NCI-H2081 treated with DMSO at 0.1 percent for 48 hours (cell line): ENCODE measurements at regions not wholly inside any gene's neighbourhood (a gene's known extent, or its start where the extent isn't known, plus 50 kb on each side); places are given as distances from the start of the nearest gene placed in this dataset.
"Not testable (repeated sequence)": the region's sequence is repeated elsewhere in the genome, so short reads cannot be mapped to it uniquely, and the experiment has no call there.

ENCODE experiments used
- DNase-seq: peaks from one replicate; lab custom pipeline; 2025; lab: John Stamatoyannopoulos, UW

DNA sequence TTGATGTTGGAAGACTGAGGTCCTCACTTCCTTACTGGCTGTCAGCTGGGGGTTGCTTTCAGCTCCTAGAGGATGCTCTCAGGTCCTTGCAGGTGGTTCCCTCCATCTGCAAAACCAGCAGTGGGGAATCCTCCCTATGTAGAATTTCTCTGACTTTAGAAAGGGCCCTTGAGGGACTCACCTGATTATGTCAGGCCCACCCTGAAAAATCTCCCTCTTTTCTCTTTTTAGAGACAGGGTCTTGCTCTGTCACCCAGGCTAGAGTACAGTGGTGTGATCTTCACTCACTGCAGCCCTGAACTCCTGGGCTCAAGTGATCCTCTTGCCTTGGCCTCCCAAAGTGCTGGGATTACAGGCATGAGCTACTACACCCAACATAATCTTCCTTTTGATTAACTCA, 102.9 kb upstream of the MCHR2 start:
- DNase-seq = no peak

DNA sequence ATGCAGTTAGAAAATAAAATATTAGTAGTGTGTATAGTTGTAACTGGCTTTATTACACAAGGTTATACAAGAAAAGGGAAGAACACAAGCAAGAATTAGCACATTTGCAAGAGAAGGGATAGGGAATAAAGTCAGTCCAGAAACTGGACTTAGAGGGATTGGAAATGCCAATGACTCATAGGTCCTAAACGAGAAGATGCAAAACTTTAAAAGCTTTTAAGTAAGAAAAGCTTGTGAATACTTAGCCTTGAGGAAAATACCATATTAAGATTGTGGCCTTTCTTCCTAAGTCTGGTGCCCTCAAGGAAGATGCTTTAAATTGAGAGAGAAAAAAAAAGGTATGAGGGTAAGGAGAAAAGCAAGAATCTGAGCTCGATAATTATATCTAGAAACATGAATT, 102.3 kb upstream of the MCHR2 start:
- DNase-seq = no peak

GRCh38 chr6:100093405-100093804, 99.4 kb upstream of the MCHR2 start:
- DNase-seq = no peak

DNA sequence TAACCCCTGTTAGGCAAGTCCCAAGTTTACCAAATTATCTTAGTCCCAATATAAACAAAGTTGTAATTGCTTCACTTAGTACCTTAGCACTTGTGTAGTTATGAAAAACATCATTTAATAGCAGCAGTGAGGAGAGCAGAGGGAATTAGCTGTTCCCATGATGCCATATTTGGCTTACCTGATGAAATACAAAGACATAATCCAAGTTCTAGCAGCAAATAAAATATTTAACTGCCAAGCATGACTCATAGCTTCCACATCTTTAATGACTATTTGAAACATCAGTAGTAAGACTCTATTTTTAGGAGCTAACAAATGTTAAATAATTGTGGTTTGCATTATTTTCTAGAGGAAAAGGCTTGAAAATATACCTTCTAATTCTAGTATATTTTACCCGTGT, 94.0 kb upstream of the MCHR2 start:
- no peak for DNase-seq

DNA sequence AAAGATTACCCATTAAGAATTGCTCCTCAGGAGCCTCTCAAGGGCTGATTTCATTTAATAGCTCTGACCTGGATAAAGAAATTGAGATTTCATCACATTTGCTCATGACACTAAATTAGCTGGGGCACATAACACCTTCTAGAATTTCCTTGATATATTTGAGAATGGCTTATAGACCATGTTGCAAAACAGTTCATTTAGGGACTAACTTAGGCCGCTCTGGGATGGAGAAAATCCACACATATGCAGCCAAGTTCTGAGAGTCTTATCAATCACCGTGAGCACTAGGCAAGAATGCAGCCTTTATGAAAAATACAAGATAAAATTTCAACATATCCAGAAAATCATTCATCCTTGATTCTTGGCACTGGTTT, 91.0 kb upstream of the MCHR2 start:
- no peak for DNase-seq

DNA sequence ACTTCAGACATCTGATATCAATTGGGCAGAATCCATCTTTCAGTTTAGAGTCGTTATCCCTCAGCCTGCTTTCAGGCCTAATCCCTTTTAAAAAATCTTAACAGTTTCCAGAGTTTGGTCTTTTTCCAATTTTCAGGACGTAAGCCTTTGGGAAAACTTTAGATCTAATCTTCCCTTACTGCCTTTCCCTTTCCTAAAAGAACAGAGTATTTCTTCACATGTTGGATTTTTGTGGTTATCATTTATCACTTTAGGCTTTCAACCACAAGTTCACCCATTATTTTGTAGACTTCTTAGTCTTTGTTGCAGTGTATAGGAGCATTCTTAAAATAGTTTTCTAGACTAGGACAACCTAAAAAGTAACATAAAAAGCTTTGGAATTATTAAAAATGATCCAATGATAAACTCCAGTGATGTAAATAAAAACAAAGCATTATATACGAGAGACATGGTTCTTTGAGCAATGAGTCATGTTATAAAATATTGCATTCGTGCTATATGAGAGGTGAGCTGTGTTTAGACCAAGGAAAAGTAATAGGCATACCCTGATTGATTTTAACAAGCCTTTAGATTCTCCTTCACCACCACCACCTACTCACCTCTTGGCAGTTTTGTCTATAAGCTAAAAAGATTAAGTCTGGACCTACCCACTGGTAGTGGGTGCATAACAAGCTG, 90.4 kb upstream of the MCHR2 start:
- DNase-seq = no peak

DNA sequence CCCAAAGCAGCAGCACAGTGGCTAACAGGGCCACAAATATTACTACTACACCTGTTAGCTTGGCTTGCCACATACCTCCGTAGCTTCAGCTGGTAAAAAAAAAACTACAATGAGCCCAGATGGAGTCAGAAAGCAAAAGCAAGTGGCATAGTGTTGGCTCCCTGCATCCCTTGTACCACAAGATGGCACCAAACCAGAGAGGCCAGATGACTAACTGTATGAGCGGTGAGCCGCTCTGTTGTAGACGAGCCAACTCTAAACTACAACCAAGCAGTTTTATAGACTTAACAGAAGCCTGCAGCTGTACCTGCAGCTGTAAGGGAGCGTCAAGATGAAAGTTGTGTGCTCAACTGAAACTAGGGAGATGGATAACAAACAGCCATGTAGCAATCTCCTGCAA, 84.5 kb upstream of the MCHR2 start:
- DNase-seq = no peak

- no peak for DNase-seq
Measured at GRCh38 chr6:100065348-100065747, 71.3 kb upstream of the MCHR2 start.

DNA sequence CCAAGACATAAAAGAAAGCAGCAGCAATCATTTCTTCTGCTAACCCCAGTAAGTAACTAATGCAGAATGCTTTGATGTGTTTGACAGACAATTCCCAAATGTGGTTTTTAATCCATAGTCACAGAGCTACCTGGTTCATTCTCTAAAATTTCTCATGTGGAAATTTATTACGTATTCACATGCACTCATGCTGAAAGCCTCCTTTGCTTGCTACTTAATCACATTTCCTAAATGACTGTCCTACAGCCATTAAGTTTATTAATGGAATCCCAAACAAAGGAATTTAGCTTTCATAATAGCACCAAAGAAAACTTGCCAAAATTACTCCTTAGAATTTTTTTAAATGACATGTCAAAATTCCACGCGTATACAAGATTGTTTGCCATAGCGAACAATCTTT, 68.6 kb upstream of the MCHR2 start:
- DNase-seq = no peak

- DNase-seq = no peak
Measured at GRCh38 chr6:100057941-100058340, 63.9 kb upstream of the MCHR2 start.

DNA sequence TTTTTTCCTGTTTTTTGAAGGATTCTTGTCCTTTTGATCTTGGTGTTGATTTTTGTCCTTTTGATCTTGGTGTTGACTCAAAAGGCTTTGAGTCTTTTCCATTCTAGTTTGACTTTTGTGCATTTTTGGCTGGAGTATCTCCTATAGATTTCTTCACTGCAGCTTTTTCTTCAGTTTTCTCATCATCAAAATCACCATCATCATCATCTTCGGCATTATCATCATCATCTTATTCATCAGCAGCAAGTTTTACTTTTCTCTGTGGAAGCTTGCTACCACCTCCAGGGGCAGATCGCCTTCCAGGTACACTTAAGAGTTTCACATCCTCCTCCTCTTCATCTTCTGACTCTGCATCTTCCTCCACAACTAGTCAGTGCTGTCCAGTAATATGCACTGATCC, 56.5 kb upstream of the MCHR2 start:
- DNase-seq = no peak

DNA sequence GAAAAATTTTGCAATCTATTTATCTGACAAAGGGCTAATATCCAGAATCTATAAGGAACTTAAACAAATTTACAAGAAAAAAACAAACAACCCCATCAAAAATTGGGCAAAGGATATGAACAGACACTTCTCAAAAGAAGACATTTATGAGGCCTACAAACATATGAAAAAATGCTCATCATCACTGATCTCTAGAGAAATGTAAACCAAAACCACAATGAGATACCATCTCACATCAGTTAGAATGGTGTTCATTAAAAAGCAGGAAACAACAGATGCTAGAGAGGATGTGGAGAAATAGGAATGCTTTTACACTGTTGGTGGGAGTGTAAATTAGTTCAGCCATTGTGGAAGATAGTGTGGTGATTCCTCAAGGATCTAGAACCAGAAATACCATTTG, 49.9 kb upstream of the MCHR2 start:
- not testable (repeated sequence) for DNase-seq
